ENCODE measurements at regions not wholly inside any gene's neighbourhood (a gene's known extent, or its start where the extent isn't known, plus 50 kb on each side); places are given as distances from the start of the nearest gene placed in this dataset.

- in situ Hi-C loops (cut with MboI; ENCODE audit: low sequenced_read_pairs in 4 of 4) = no loop called here
- DNase-seq (no peak), ATAC-seq (no peak)
- TF ChIP-seq CTCF (IDR thresholded peaks at IDR 0.05 in 4 of 5, conservative IDR thresholded peaks at IDR 0.05 in 1 of 5) (no peak), POLR2A (IDR thresholded peaks at IDR 0.05) (no peak)
- H3K9me3 ChIP-seq = no peaks in the 10 kb centered on the region
- intact Hi-C loops (cut with DNase I; ENCODE audit: low total_unique reads) = no loop called here
- no peaks in the 10 kb centered on the region for H3K27me3 ChIP-seq
- H3K4me3 ChIP-seq = no peak overlapping the region
- no peaks in the 10 kb centered on the region for H3K36me3 ChIP-seq
- no peak overlapping the region for H3K27ac ChIP-seq
- H3K4me1 ChIP-seq = no peaks in the 10 kb centered on the region
These were observed 396.5 kb upstream of the VWC2 start for GRCh38 chr7:49376817-49377375.

DNA sequence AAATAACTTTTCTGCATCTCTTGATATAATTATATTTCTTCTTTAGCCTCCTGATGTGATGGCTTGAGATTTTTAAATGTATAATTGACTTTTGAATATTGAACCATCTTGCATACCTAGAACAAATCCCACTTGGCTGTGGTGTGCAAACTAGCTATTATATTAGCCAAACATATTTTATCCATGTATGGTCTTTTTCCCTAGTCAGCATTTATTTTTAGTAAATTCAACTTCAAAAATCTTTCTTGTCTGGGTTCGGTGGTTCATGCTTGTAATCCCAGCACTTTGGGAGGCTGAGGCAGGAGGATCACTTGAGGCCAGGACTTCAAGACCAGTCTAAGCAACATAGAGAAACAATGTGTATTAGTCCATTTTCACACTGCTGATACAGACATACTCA is 386.6 kb upstream of the VWC2 start:
- Histone ChIP-seq H3K36me3 (no peaks in the 10 kb centered on the region), H3K4me3 (no peak overlapping the region), H3K27me3 (no peaks in the 10 kb centered on the region), H3K4me1 (no peaks in the 10 kb centered on the region), H3K27ac (no peak overlapping the region), H3K9me3 (no peaks in the 10 kb centered on the region)
- no peak for DNase-seq
- TF ChIP-seq POLR2A (IDR thresholded peaks at IDR 0.05) (no peak), CTCF (IDR thresholded peaks at IDR 0.05 in 4 of 5, conservative IDR thresholded peaks at IDR 0.05 in 1 of 5) (no peak)
- ATAC-seq = no peak
- in situ Hi-C loops (cut with MboI; ENCODE audit: low sequenced_read_pairs in 4 of 4) (no loop called here), intact Hi-C loops (cut with DNase I; ENCODE audit: low total_unique reads) (no loop called here)

DNA sequence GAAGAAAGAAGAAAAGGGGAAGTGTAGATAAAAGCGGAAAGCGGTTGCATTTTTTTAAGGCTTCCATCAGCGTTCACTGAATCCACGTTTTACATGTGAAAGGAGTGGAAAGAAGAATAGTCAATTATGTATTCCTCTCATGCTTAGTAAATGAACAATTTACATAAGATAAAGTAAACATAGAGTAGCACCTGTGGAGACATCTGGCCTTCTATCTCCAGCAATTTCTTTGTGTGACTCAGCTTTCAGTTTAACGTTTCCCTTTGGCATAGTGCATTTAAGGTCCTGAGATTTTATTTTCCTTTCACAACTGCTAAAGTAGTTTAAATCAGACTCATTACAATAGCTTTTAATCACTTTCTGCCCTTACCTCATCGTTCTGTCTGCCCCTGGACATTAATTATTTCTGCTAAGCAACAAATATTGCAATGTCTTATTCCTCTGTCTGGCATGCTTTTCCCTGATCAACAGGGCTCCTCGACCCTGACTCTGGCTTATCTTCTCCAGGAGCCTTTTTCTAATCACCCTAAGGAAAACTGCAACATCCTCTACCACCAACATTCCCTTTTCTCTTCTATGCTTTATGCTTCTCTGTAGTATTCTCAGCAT is 383.5 kb upstream of the VWC2 start:
- no peak for DNase-seq
- TF ChIP-seq CTCF (IDR thresholded peaks at IDR 0.05 in 4 of 5, conservative IDR thresholded peaks at IDR 0.05 in 1 of 5) = no peak
- TF ChIP-seq POLR2A (IDR thresholded peaks at IDR 0.05) = no peak
- no peaks in the 10 kb centered on the region for H3K27me3 ChIP-seq
- ATAC-seq = no peak
- H3K9me3 ChIP-seq = no peaks in the 10 kb centered on the region
- no peak overlapping the region for H3K27ac ChIP-seq
- no peaks in the 10 kb centered on the region for H3K4me1 ChIP-seq
- in situ Hi-C loops (cut with MboI; ENCODE audit: low sequenced_read_pairs in 4 of 4) = no loop called here
- intact Hi-C loops (cut with DNase I; ENCODE audit: low total_unique reads) = no loop called here
- no peaks in the 10 kb centered on the region for H3K36me3 ChIP-seq
- no peak overlapping the region for H3K4me3 ChIP-seq

GRCh38 chr7:49396229-49396628 is 377.2 kb upstream of the VWC2 start:
- Histone ChIP-seq H3K9me3 (no peaks in the 10 kb centered on the region), H3K36me3 (no peaks in the 10 kb centered on the region), H3K4me1 (no peaks in the 10 kb centered on the region), H3K4me3 (no peak overlapping the region), H3K27ac (no peak overlapping the region), H3K27me3 (no peaks in the 10 kb centered on the region)
- no peak for DNase-seq
- TF ChIP-seq CTCF (IDR thresholded peaks at IDR 0.05 in 4 of 5, conservative IDR thresholded peaks at IDR 0.05 in 1 of 5) (no peak), POLR2A (IDR thresholded peaks at IDR 0.05) (no peak)
- no peak for ATAC-seq
- intact Hi-C loops (cut with DNase I; ENCODE audit: low total_unique reads) = no loop called here
- in situ Hi-C loops (cut with MboI; ENCODE audit: low sequenced_read_pairs in 4 of 4) = no loop called here

- ATAC-seq = no peak
These were observed 375.7 kb upstream of the VWC2 start for GRCh38 chr7:49397750-49398149.

More at GRCh38 chr7:49397750-49398149, 375.7 kb upstream of the VWC2 start:
- no peak overlapping the region for H3K27ac ChIP-seq
- no peaks in the 10 kb centered on the region for H3K27me3 ChIP-seq
- no peaks in the 10 kb centered on the region for H3K4me1 ChIP-seq
- H3K4me3 ChIP-seq = no peak overlapping the region
- TF ChIP-seq POLR2A (IDR thresholded peaks at IDR 0.05) (no peak), CTCF (IDR thresholded peaks at IDR 0.05 in 4 of 5, conservative IDR thresholded peaks at IDR 0.05 in 1 of 5) (no peak)
- in situ Hi-C loops (cut with MboI; ENCODE audit: low sequenced_read_pairs in 4 of 4) (no loop called here), intact Hi-C loops (cut with DNase I; ENCODE audit: low total_unique reads) (no loop called here)
- no peaks in the 10 kb centered on the region for H3K36me3 ChIP-seq
- no peaks in the 10 kb centered on the region for H3K9me3 ChIP-seq
- no peak for DNase-seq
